K562 (cell line): ENCODE measurements at regions not wholly inside any gene's neighbourhood (a gene's known extent, or its start where the extent isn't known, plus 50 kb on each side); places are given as distances from the start of the nearest gene placed in this dataset.

Experiments used
- ATAC-seq: fragments of 200-7000 bp; cut with Tn5 transposase; 3 replicates; pipeline ENCODE4 v1.9.1; 2020; ENCODE audit warnings: moderate library complexity
- BruUV-seq: library from RNA; stranded (reverse); fragments of 400-500 nt; replicated peaks from 2 replicates; lab custom pipeline; 2021; lab: Mats Ljungman, UMichigan
- CTCF ChIA-PET: fragments of 300-600 bp; formaldehyde crosslinking; extraction: SDS; loops from one replicate; lab custom pipeline; 2021; ENCODE audit warnings: low intra/inter-chr PET ratio; lab: Yijun Ruan, JAX
- POLR2A ChIA-PET: fragments of 300-600, 350-650 bp; sonication (Branson Sonifier 250); formaldehyde crosslinking; extraction: SDS; loops from one replicate; lab custom pipeline; 2021; ENCODE audit warnings: antibody characterized with exemption, inconsistent platforms; lab: Yijun Ruan, JAX
- DNase-seq, 4 experiments: peaks; one replicate each; pipeline versions ENCODE4 v3.0.0 to v3.0.0-alpha.2; 2011 to 2018; ENCODE audit warnings: low spot score in 3 of 4, mixed read lengths in 3 of 4; ENCODE audit errors: extremely low read depth in 1 of 4
- FAIRE-seq: peaks from 2 replicates; lab custom pipeline; 2011; peaks lifted over from hg19 to GRCh38; lab: Jason Lieb, UNC
- H2AFZ ChIP-seq: 2 replicates; pipeline ENCODE4 v1.6.0; 2011; ENCODE audit warnings: low read depth, low read length, control low read depth, inconsistent platforms
- H3K27ac ChIP-seq: fragments of 200-600 bp; 3 replicates; pipeline ENCODE4 v1.8.0; 2011; ENCODE audit warnings: low read depth, mild to moderate bottlenecking, control low read depth, inconsistent platforms, low read length, moderate library complexity, mixed read lengths; ENCODE audit errors: extremely low read depth
- H3K27me3 ChIP-seq, 2 experiments: fragments of 300-600 bp in 1 of 2; 2 replicates in 1 of 2; 3 replicates in 1 of 2; pipeline versions ENCODE4 v1.6.0 to v1.8.0; 2011; ENCODE audit warnings: inconsistent platforms in 2 of 2, low read length in 2 of 2, mild to moderate bottlenecking in 1 of 2, mixed read lengths in 1 of 2, moderate library complexity in 1 of 2; ENCODE audit not compliant: control insufficient read depth in 2 of 2, insufficient read depth in 2 of 2
- H3K36me3 ChIP-seq: fragments of 300-600 bp; 3 replicates; pipeline ENCODE4 v1.8.0; 2011; ENCODE audit warnings: mild to moderate bottlenecking, low read length, inconsistent platforms; ENCODE audit not compliant: control insufficient read depth, insufficient read depth
- H3K4me1 ChIP-seq, 2 experiments: fragments of 200-600 bp in 1 of 2; replicated peaks in 1 of 2; 2 replicates in 1 of 2; 3 replicates in 1 of 2; pipeline versions ENCODE4 v1.5.1 to v1.8.0; 2011; ENCODE audit warnings: inconsistent platforms in 2 of 2, low read length in 2 of 2, mild to moderate bottlenecking in 1 of 2, mixed read lengths in 1 of 2, moderate library complexity in 1 of 2; ENCODE audit not compliant: control insufficient read depth in 2 of 2, insufficient read depth in 2 of 2
- H3K4me2 ChIP-seq: 2 replicates; pipeline ENCODE4 v1.6.1; 2011; ENCODE audit warnings: low read length, control low read depth, inconsistent platforms, mixed read lengths; ENCODE audit not compliant: insufficient read depth
- H3K4me3 ChIP-seq: fragments of 200-600 bp; sonication (generic), shearing (Covaris generic); 2 replicates; pipeline ENCODE4 v1.5.1; 2016; ENCODE audit warnings: control low read depth, inconsistent platforms
- H3K79me2 ChIP-seq: fragments of 200-600 bp; 3 replicates; pipeline ENCODE4 v1.8.0; 2011; ENCODE audit warnings: low read length, inconsistent platforms; ENCODE audit not compliant: control insufficient read depth, insufficient read depth
- H3K9ac ChIP-seq, 2 experiments: 2 replicates each; pipeline versions ENCODE4 v1.6.0 to v1.6.1; 2011; ENCODE audit warnings: low read depth in 2 of 2, low read length in 2 of 2, control low read depth in 1 of 2, inconsistent platforms in 1 of 2, mild to moderate bottlenecking in 1 of 2, mixed read lengths in 1 of 2; ENCODE audit not compliant: insufficient read depth in 1 of 2
- H3K9me1 ChIP-seq: one replicate; pipeline ENCODE4 v1.6.0; 2011; ENCODE audit warnings: inconsistent platforms, mild to moderate bottlenecking, low read length, moderate library complexity; ENCODE audit not compliant: control insufficient read depth, insufficient read depth
- H3K9me3 ChIP-seq: replicated peaks from 2 replicates; pipeline ENCODE4 v1.5.1; 2011; ENCODE audit warnings: low read depth, low read length, inconsistent platforms; ENCODE audit not compliant: control insufficient read depth, insufficient read depth
- H4K20me1 ChIP-seq: replicated peaks from 2 replicates; pipeline ENCODE4 v1.6.1; 2011; ENCODE audit warnings: low read length, inconsistent platforms, mixed read lengths; ENCODE audit not compliant: control insufficient read depth, insufficient read depth
- ESRRA ChIP-seq: fragments of 450-650 bp; IDR thresholded peaks from 2 replicates; pipeline ENCODE4 v1.6.1; 2014; ENCODE audit warnings: low read depth, mild to moderate bottlenecking, moderate library complexity, borderline replicate concordance
- EWSR1 ChIP-seq: fragments of 450-650 bp; IDR thresholded peaks from 2 replicates; pipeline ENCODE4 v1.6.1; 2018; ENCODE audit warnings: borderline replicate concordance, mild to moderate bottlenecking, low read depth, moderate library complexity; ENCODE audit not compliant: partially characterized antibody
- HDAC2 ChIP-seq: fragments of 450-650 bp; IDR thresholded peaks from 2 replicates; pipeline ENCODE4 v1.6.1; 2016; ENCODE audit warnings: mild to moderate bottlenecking
- MITF ChIP-seq: IDR thresholded peaks from 2 replicates; pipeline ENCODE4 v1.6.1; 2014; ENCODE audit warnings: antibody characterized with exemption
- U2AF2 ChIP-seq: fragments of 200-400 bp; formaldehyde crosslinking; optimal IDR thresholded peaks from 2 replicates; pipeline ENCODE3; 2017; ENCODE audit warnings: low read depth, mild to moderate bottlenecking, low read length
- ZNF518B ChIP-seq: fragments of 250-450 bp; sonication (Bioruptor Pico); IDR thresholded peaks from 2 replicates; pipeline ENCODE4 v1.5.0; 2021; ENCODE audit warnings: mild to moderate bottlenecking, moderate library complexity
- ZNF644 ChIP-seq: fragments of 200-800 bp; sonication (Bioruptor generic); IDR thresholded peaks from 2 replicates; pipeline ENCODE4 v1.6.1; 2016; ENCODE audit warnings: low read depth, missing genetic modification characterization, missing compliant biosample characterization
- ZNF785 ChIP-seq: fragments of 250-450 bp; sonication (Bioruptor Pico); IDR thresholded peaks from 2 replicates; pipeline ENCODE4 v1.4.0; 2020; ENCODE audit warnings: mild to moderate bottlenecking
- ZNF830 ChIP-seq: fragments of 250-450 bp; sonication (Bioruptor Pico); IDR thresholded peaks from 2 replicates; pipeline ENCODE4 v1.5.0; 2021; ENCODE audit warnings: mild to moderate bottlenecking
- in situ Hi-C: fragments of 300-500 bp; cut with MboI; formaldehyde crosslinking; loops from 4 replicates; pipeline ENCODE4 v1.15.0; 2018; ENCODE audit warnings: inconsistent platforms, mixed read lengths
- intact Hi-C: fragments of 100-400 bp; cut with micrococcal nuclease; formaldehyde crosslinking; loops from 2 replicates; pipeline ENCODE4 v1.14.2; 2022
- TF ChIP-seq, protein P1 (sequence below): sonication (generic); formaldehyde crosslinking; IDR thresholded peaks from 2 replicates; pipeline ENCODE4 v1.8.0; 2023; ENCODE audit warnings: missing genetic modification reagents, mild to moderate bottlenecking, borderline replicate concordance

DNA sequence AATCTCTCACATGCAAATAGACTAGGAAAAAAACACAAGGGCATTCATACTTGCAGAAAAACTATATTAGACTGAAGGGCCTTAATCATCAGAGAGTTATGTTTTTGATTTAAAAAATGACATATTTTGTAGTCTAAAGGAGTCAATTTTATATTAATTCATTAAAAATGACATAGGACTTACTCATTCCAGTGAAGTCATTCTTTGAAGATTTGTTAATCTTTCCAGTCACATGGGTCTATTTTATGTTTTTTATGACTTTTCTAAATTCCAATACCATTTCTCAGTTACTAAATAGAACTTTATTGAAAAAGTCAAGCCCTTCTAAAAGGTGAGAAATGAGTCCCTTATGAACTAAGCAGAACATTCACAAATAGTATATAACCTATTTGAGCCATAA, 743.8 kb upstream of the INTU start:
- H3K27ac ChIP-seq, result no peak overlapping the region
- H3K27me3 ChIP-seq, result no peaks in the 10 kb centered on the region
- peaks cover 7% of the 10 kb centered on the region; the same call in 1 of the 3 replicates for H3K36me3 ChIP-seq
- POLR2A ChIA-PET, result no interaction called here
- peaks cover 24% of the 10 kb centered on the region for H3K79me2 ChIP-seq
- H3K4me1 ChIP-seq, result no peaks in the 10 kb centered on the region
- H3K9me1 ChIP-seq, result no peaks in the 10 kb centered on the region
- no peak overlapping the region for H2AFZ ChIP-seq
- no peak overlapping the region for H3K4me3 ChIP-seq
- no peaks in the 10 kb centered on the region for H4K20me1 ChIP-seq
- no peak overlapping the region for H3K4me2 ChIP-seq
- in situ Hi-C loops (no loop called here), intact Hi-C loops (no loop called here)
- H3K9ac ChIP-seq, result no peak overlapping the region
- ATAC-seq (no peak), FAIRE-seq (no peak), DNase-seq (no peak)
- H3K9me3 ChIP-seq, result no peaks in the 10 kb centered on the region
- BruUV-seq, result no TSS peak
- CTCF ChIA-PET, result no interaction called here
- TF ChIP-seq U2AF2 (no peak), ZNF785 (no peak), ESRRA (no peak), MITF (no peak), ZNF518B (no peak), ZNF644 (tag) (no peak), ZNF830 (CRISPR knock-in tag) (no peak), EWSR1 (no peak), HDAC2 (no peak)
- TF ChIP-seq, protein P1, sequence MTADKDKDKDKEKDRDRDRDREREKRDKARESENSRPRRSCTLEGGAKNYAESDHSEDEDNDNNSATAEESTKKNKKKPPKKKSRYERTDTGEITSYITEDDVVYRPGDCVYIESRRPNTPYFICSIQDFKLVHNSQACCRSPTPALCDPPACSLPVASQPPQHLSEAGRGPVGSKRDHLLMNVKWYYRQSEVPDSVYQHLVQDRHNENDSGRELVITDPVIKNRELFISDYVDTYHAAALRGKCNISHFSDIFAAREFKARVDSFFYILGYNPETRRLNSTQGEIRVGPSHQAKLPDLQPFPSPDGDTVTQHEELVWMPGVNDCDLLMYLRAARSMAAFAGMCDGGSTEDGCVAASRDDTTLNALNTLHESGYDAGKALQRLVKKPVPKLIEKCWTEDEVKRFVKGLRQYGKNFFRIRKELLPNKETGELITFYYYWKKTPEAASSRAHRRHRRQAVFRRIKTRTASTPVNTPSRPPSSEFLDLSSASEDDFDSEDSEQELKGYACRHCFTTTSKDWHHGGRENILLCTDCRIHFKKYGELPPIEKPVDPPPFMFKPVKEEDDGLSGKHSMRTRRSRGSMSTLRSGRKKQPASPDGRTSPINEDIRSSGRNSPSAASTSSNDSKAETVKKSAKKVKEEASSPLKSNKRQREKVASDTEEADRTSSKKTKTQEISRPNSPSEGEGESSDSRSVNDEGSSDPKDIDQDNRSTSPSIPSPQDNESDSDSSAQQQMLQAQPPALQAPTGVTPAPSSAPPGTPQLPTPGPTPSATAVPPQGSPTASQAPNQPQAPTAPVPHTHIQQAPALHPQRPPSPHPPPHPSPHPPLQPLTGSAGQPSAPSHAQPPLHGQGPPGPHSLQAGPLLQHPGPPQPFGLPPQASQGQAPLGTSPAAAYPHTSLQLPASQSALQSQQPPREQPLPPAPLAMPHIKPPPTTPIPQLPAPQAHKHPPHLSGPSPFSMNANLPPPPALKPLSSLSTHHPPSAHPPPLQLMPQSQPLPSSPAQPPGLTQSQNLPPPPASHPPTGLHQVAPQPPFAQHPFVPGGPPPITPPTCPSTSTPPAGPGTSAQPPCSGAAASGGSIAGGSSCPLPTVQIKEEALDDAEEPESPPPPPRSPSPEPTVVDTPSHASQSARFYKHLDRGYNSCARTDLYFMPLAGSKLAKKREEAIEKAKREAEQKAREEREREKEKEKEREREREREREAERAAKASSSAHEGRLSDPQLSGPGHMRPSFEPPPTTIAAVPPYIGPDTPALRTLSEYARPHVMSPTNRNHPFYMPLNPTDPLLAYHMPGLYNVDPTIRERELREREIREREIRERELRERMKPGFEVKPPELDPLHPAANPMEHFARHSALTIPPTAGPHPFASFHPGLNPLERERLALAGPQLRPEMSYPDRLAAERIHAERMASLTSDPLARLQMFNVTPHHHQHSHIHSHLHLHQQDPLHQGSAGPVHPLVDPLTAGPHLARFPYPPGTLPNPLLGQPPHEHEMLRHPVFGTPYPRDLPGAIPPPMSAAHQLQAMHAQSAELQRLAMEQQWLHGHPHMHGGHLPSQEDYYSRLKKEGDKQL (CRISPR knock-in tag), result no peak
